Tibial nerve (tissue), 4 donors: ENCODE measurements at regions not wholly inside any gene's neighbourhood (a gene's known extent, or its start where the extent isn't known, plus 50 kb on each side); places are given as distances from the start of the nearest gene placed in this dataset.
"Not testable (repeated sequence)": the region's sequence is repeated elsewhere in the genome, so short reads cannot be mapped to it uniquely, and the experiment has no call there.

Source experiments
- DNase-seq, 2 donors: peaks; one replicate each; pipeline ENCODE4 v3.0.0-alpha.2; 2019; ENCODE audit warnings: low spot score in 2 of 2
- H3K27ac ChIP-seq, 4 donors: fragments of 200-600 bp; sonication (generic) in 3 of 4; one replicate each; pipeline ENCODE4 v1.5.1; 2017 to 2019; ENCODE audit warnings: mild to moderate bottlenecking in 1 of 4
- H3K27me3 ChIP-seq, 2 donors: fragments of 200-600 bp; sonication (generic) in 1 of 2; one replicate each; pipeline versions ENCODE4 v1.5.1 to v1.6.0; 2017 to 2019
- H3K36me3 ChIP-seq, 3 donors: fragments of 200-600 bp; sonication (generic); one replicate each; pipeline ENCODE4 v1.5.1; 2018 to 2019
- H3K4me1 ChIP-seq, 4 donors: fragments of 200-600 bp; sonication (generic) in 3 of 4; one replicate each; pipeline ENCODE4 v1.5.1; 2017 to 2019
- H3K4me3 ChIP-seq, 4 donors: fragments of 200-600 bp; sonication (generic) in 3 of 4; one replicate each; pipeline ENCODE4 v1.5.1; 2017 to 2019; ENCODE audit warnings: mild to moderate bottlenecking in 1 of 4, moderate library complexity in 1 of 4
- H3K9me3 ChIP-seq, 4 donors: fragments of 200-600 bp; sonication (generic) in 3 of 4; one replicate each; pipeline ENCODE4 v1.5.1; 2017 to 2019
- CTCF ChIP-seq, 5 experiments: fragments of 200-600 bp in 3 of 5; fragments of 450-650 bp in 2 of 5; sonication (generic) in 3 of 5; IDR thresholded peaks; one replicate each; pipeline ENCODE4 v1.5.1; 2016 to 2019; ENCODE audit warnings: antibody characterized with exemption in 5 of 5, mild to moderate bottlenecking in 3 of 5, moderate library complexity in 2 of 5
- EP300 ChIP-seq, 2 donors: sonication (generic); formaldehyde crosslinking; IDR thresholded peaks; one replicate each; pipeline ENCODE4 v1.6.1; 2017; ENCODE audit warnings: antibody characterized with exemption in 2 of 2, mild to moderate bottlenecking in 1 of 2
- POLR2A ChIP-seq, 2 donors: fragments of 450-650 bp; IDR thresholded peaks; one replicate each; pipeline ENCODE4 v1.6.1; 2017; ENCODE audit warnings: antibody characterized with exemption in 2 of 2, mild to moderate bottlenecking in 2 of 2, moderate library complexity in 2 of 2
- WGBS, 2 donors: methylation state at CpG; one replicate each; pipeline ENCODE4 v1.1.5; 2018; 5-methylcytosine and 5-hydroxymethylcytosine counted together

- no peaks in the 10 kb centered on the region for H3K36me3 ChIP-seq
- WGBS, 2 donors, result 89% methylated on average over 10 of the region's 10 CpGs
Measured at GRCh38 chr14:76292561-76292960, 83.4 kb upstream of the ESRRB start.

GRCh38 chr14:76293221-76293620, 82.7 kb upstream of the ESRRB start:
- 84 to 89% methylated on average over 2 to 3 of the region's 3 CpGs for WGBS, 2 donors
- Histone ChIP-seq H3K4me3 (no peak overlapping the region), H3K4me1 (no peaks in the 10 kb centered on the region), H3K36me3 (no peaks in the 10 kb centered on the region), H3K27me3 (no peaks in the 10 kb centered on the region), H3K27ac (no peak overlapping the region), H3K9me3 (no peaks in the 10 kb centered on the region)
- TF ChIP-seq CTCF (IDR thresholded peaks at IDR 0.05) (no peak), EP300 (IDR thresholded peaks at IDR 0.05) (no peak), POLR2A (IDR thresholded peaks at IDR 0.05) (no peak)
- DNase-seq, result no peak

More at GRCh38 chr14:76292561-76292960, 83.4 kb upstream of the ESRRB start:
- H3K27ac ChIP-seq, result no peak overlapping the region
- no peak overlapping the region for H3K4me3 ChIP-seq
- no peak for DNase-seq
- no peaks in the 10 kb centered on the region for H3K27me3 ChIP-seq
- H3K4me1 ChIP-seq, result no peaks in the 10 kb centered on the region
- no peak for TF ChIP-seq CTCF (IDR thresholded peaks at IDR 0.05)
- no peak for TF ChIP-seq EP300 (IDR thresholded peaks at IDR 0.05)
- TF ChIP-seq POLR2A (IDR thresholded peaks at IDR 0.05), result no peak
- no peaks in the 10 kb centered on the region for H3K9me3 ChIP-seq

GRCh38 chr14:76293923-76294322, 82.0 kb upstream of the ESRRB start:
- H3K27me3 ChIP-seq, result no peaks in the 10 kb centered on the region
- H3K4me3 ChIP-seq, result no peak overlapping the region
- DNase-seq, result no peak
- no peaks in the 10 kb centered on the region for H3K9me3 ChIP-seq
- no peaks in the 10 kb centered on the region for H3K4me1 ChIP-seq
- H3K27ac ChIP-seq, result no peak overlapping the region
- 47 to 59% methylated on average over 3 of the region's 3 CpGs for WGBS, 2 donors
- no peak for TF ChIP-seq EP300 (IDR thresholded peaks at IDR 0.05)
- H3K36me3 ChIP-seq, result no peaks in the 10 kb centered on the region

- Histone ChIP-seq H3K27me3 (no peaks in the 10 kb centered on the region), H3K4me3 (no peak overlapping the region), H3K27ac (no peak overlapping the region), H3K4me1 (no peaks in the 10 kb centered on the region), H3K9me3 (no peaks in the 10 kb centered on the region), H3K36me3 (no peaks in the 10 kb centered on the region)
- TF ChIP-seq POLR2A (IDR thresholded peaks at IDR 0.05), result no peak
- no peak for TF ChIP-seq EP300 (IDR thresholded peaks at IDR 0.05)
- no peak for TF ChIP-seq CTCF (IDR thresholded peaks at IDR 0.05)
- no peak for DNase-seq
- WGBS, 2 donors, result 93 to 97% methylated on average over 3 of the region's 3 CpGs
Measured at GRCh38 chr14:76294876-76295275, 81.1 kb upstream of the ESRRB start.

- H3K27ac ChIP-seq, result no peak overlapping the region
- TF ChIP-seq POLR2A (IDR thresholded peaks at IDR 0.05), result no peak
- no peaks in the 10 kb centered on the region for H3K36me3 ChIP-seq
- no peaks in the 10 kb centered on the region for H3K4me1 ChIP-seq
- H3K27me3 ChIP-seq, result no peaks in the 10 kb centered on the region
- no peak for DNase-seq
- H3K4me3 ChIP-seq, result no peak overlapping the region
- H3K9me3 ChIP-seq, result no peaks in the 10 kb centered on the region
- 90 to 94% methylated on average over 5 of the region's 5 CpGs for WGBS, 2 donors
Measured at GRCh38 chr14:76298896-76299295, 77.0 kb upstream of the ESRRB start.

- DNase-seq, H3K4me1 ChIP-seq, H3K9me3 ChIP-seq, H3K27me3 ChIP-seq, H3K4me3 ChIP-seq, H3K27ac ChIP-seq, H3K36me3 ChIP-seq: not testable (repeated sequence)
- 81 to 84% methylated on average over 7 of the region's 7 CpGs for WGBS, 2 donors
Measured at GRCh38 chr14:76303188-76303587, 72.7 kb upstream of the ESRRB start.

- H3K9me3 ChIP-seq, result no peaks in the 10 kb centered on the region
- WGBS, 2 donors, result 84 to 92% methylated on average over 7 of the region's 7 CpGs
- H3K27ac ChIP-seq, result no peak overlapping the region
- H3K4me3 ChIP-seq, result no peak overlapping the region
- H3K36me3 ChIP-seq, result no peaks in the 10 kb centered on the region
- peaks cover 0 to 2% of the 10 kb centered on the region in 2 donors for H3K27me3 ChIP-seq
- TF ChIP-seq POLR2A (IDR thresholded peaks at IDR 0.05) (no peak), CTCF (IDR thresholded peaks at IDR 0.05) (no peak), EP300 (IDR thresholded peaks at IDR 0.05) (no peak)
- no peak for DNase-seq
- H3K4me1 ChIP-seq, result no peaks in the 10 kb centered on the region
Measured at GRCh38 chr14:76304536-76305267, 71.2 kb upstream of the ESRRB start.
